Mammary epithelial cell (primary cell): ENCODE measurements at regions not wholly inside any gene's neighbourhood (a gene's known extent, or its start where the extent isn't known, plus 50 kb on each side); places are given as distances from the start of the nearest gene placed in this dataset.

Experiments
- CTCF ChIP-seq, 2 donors: IDR thresholded peaks in 1 of 2; conservative IDR thresholded peaks in 1 of 2; 2 replicates each; pipeline ENCODE4 v1.5.1; 2011 to 2012; ENCODE audit warnings: inconsistent platforms in 2 of 2, low read length in 2 of 2, mild to moderate bottlenecking in 2 of 2, control low read depth in 1 of 2, low read depth in 1 of 2; ENCODE audit not compliant: insufficient read depth in 1 of 2; ENCODE audit errors: extremely low read depth in 1 of 2
- EZH2 ChIP-seq: IDR thresholded peaks from 2 replicates; pipeline ENCODE4 v1.6.1; 2012; ENCODE audit warnings: low read length, inconsistent platforms, borderline replicate concordance

DNA sequence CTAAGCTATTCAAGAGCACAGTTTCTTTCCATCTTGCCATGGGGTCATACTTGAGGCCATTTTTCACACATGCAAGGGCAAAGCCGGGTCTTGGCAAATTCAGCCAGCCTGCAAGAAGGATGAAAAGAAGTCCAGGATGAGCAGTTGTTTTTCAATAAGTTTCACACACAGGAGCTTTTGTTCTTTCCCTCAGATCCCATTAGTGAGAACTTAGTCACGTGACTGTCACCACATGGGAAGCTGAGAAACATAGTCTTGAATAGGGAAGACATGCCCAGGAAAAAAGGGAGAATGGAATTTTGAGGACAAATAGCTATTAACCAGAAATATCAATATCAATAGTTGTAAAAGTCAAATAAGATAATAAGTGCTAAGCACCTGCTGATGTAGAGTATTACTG lies 137.7 kb downstream of the AHR start:
- TF ChIP-seq CTCF (conservative IDR thresholded peaks at IDR 0.05 in 1 of 2, IDR thresholded peaks at IDR 0.05 in 1 of 2; ENCODE audit: extremely low read depth in 1 of 2, insufficient read depth in 1 of 2, low read depth in 1 of 2, low read length in 2 of 2) (no peak), EZH2 (no peak)
